ENCODE measurements at regions not wholly inside any gene's neighbourhood (a gene's known extent, or its start where the extent isn't known, plus 50 kb on each side); places are given as distances from the start of the nearest gene placed in this dataset.

GRCh38 chr7:46970131-46970430, 611.8 kb downstream of the TNS3 start:
- Histone ChIP-seq H4K5ac (ENCODE audit: insufficient read length, low read depth, low read length) (no peak overlapping the region), H3K9me3 (ENCODE audit: insufficient read depth in 2 of 2, low read depth in 1 of 2, low read length in 1 of 2) (no peaks in the 10 kb centered on the region), H2BK5ac (ENCODE audit: low read depth, low read length) (no peak overlapping the region), H2BK15ac (ENCODE audit: low read length) (no peak overlapping the region), H2BK120ac (replicated peaks; ENCODE audit: low read depth, low read length) (no peak overlapping the region), H3K27me3 (replicated peaks in 1 of 4; ENCODE audit: control insufficient read depth in 3 of 4, extremely low read depth in 1 of 4, insufficient read depth in 3 of 4, low read length in 3 of 4) (no peaks in the 10 kb centered on the region), H3K9ac (replicated peaks in 1 of 4; ENCODE audit: extremely low read depth in 1 of 4, low read depth in 3 of 4, low read length in 3 of 4) (no peak overlapping the region), H4K20me1 (replicated peaks in 1 of 2; ENCODE audit: control insufficient read depth in 1 of 2, insufficient read depth in 2 of 2, low read length in 2 of 2) (no peaks in the 10 kb centered on the region), H2AK5ac (ENCODE audit: low read depth, low read length) (no peak overlapping the region), H3K4me3 (ENCODE audit: extremely low read depth in 1 of 4, insufficient read depth in 2 of 4, low read depth in 3 of 4, low read length in 4 of 4) (no peak overlapping the region), H2BK12ac (ENCODE audit: low read depth, low read length) (no peak overlapping the region), H3K36me3 (ENCODE audit: control insufficient read depth in 2 of 4, insufficient read depth in 4 of 4, low read length in 3 of 4) (no peaks in the 10 kb centered on the region), H3K14ac (ENCODE audit: insufficient read length) (no peak overlapping the region), H3K79me2 (ENCODE audit: control insufficient read depth in 1 of 2, insufficient read depth in 2 of 2, low read length in 2 of 2) (no peaks in the 10 kb centered on the region), H3K56ac (replicated peaks; ENCODE audit: insufficient read length, low read depth, low read length) (no peak overlapping the region), H2BK20ac (ENCODE audit: low read length) (no peak overlapping the region), H3K4me2 (ENCODE audit: insufficient read depth in 1 of 2, low read depth in 2 of 2, low read length in 2 of 2) (no peak overlapping the region), H3K23me2 (ENCODE audit: low read depth, low read length) (no peaks in the 10 kb centered on the region), H3K18ac (ENCODE audit: extremely low read depth, low read length) (no peak overlapping the region), H2AFZ (ENCODE audit: low read length) (no peak overlapping the region), H3K23ac (ENCODE audit: insufficient read length) (no peak overlapping the region), H3K4ac (replicated peaks; ENCODE audit: insufficient read length, low read depth, low read length) (no peak overlapping the region), H4K91ac (replicated peaks; ENCODE audit: insufficient read length, low read length) (no peak overlapping the region), H3K4me1 (replicated peaks in 1 of 4; ENCODE audit: control insufficient read depth in 3 of 4, insufficient read depth in 4 of 4, low read length in 3 of 4) (no peaks in the 10 kb centered on the region), H4K8ac (ENCODE audit: extremely low read depth, insufficient read depth, low read length) (no peak overlapping the region), H3K79me1 (ENCODE audit: low read depth, low read length) (no peaks in the 10 kb centered on the region), H3K27ac (ENCODE audit: low read depth, low read length) (no peak overlapping the region)
- POLR2A ChIA-PET (ENCODE audit: partially characterized antibody): no interaction called here
- TF ChIP-seq SP2 (IDR thresholded peaks at IDR 0.05; ENCODE audit: low read length) (no peak), KDM5A (IDR thresholded peaks at IDR 0.05; ENCODE audit: low read length) (no peak), TBP (IDR thresholded peaks at IDR 0.05; ENCODE audit: low read depth, low read length) (no peak), JUND (IDR thresholded peaks at IDR 0.05; ENCODE audit: low read length) (no peak), FOSL1 (IDR thresholded peaks at IDR 0.05; ENCODE audit: insufficient read depth, low read depth, low read length) (no peak), MAX (IDR thresholded peaks at IDR 0.05) (no peak), JUN (IDR thresholded peaks at IDR 0.05; ENCODE audit: low read depth, low read length) (no peak), PHF8 (conservative IDR thresholded peaks at IDR 0.05; ENCODE audit: low read depth, low read length) (no peak), SIN3A (conservative IDR thresholded peaks at IDR 0.05 in 1 of 2, IDR thresholded peaks at IDR 0.05 in 1 of 2; ENCODE audit: low read depth in 1 of 2, low read length in 2 of 2) (no peak)
- CTCF ChIA-PET (ENCODE audit: partially characterized antibody): interaction anchor here (0.6 kb wide), 1 partner anchor 16 kb away, joined by 3 read pairs; no protein-coding TSS in a partner anchor
- no peak for FAIRE-seq
- 95% methylated on average over 5 of the region's 5 CpGs; no CpG with 5 or more reads in 1 of the 2 experiments for WGBS, 2 experiments (ENCODE audit: extremely low coverage in 1 of 2, insufficient coverage in 1 of 2, insufficient read length in 1 of 2, insufficient replicate concordance in 2 of 2, low coverage in 1 of 2, low lambda C conversion rate in 2 of 2, missing lambda C conversion rate in 1 of 2)
- no peak for DNase-seq (ENCODE audit: low read depth in 1 of 2, low spot score in 2 of 2)

All from H1 (cell line).